DOHH2 (cell line): ENCODE measurements at regions not wholly inside any gene's neighbourhood (a gene's known extent, or its start where the extent isn't known, plus 50 kb on each side); places are given as distances from the start of the nearest gene placed in this dataset.
"Not testable (repeated sequence)": the region's sequence is repeated elsewhere in the genome, so short reads cannot be mapped to it uniquely, and the experiment has no call there.

Experiments
- H3F3A ChIP-seq: fragments of 200-600 bp; sonication (generic), shearing (Covaris generic); 2 replicates; pipeline ENCODE4 v1.6.0; 2016; ENCODE audit warnings: antibody characterized with exemption, mild to moderate bottlenecking; ENCODE audit not compliant: control insufficient read depth, insufficient read depth
- H3K27ac ChIP-seq: fragments of 200-600 bp; sonication (generic); 2 replicates; pipeline ENCODE4 v1.5.1; 2014; ENCODE audit warnings: low read depth, mild to moderate bottlenecking, low read length, moderate library complexity
- H3K27me3 ChIP-seq: fragments of 200-600 bp; sonication (generic); 2 replicates; pipeline ENCODE4 v1.6.1; 2014; ENCODE audit warnings: mild to moderate bottlenecking, low read length, mixed read lengths; ENCODE audit not compliant: control insufficient read depth
- H3K36me3 ChIP-seq: fragments of 200-600 bp; sonication (generic); 2 replicates; pipeline ENCODE4 v1.6.1; 2014; ENCODE audit warnings: mild to moderate bottlenecking, low read length, moderate library complexity, mixed read lengths; ENCODE audit not compliant: control insufficient read depth
- H3K4me1 ChIP-seq: fragments of 200-600 bp; sonication (generic); 2 replicates; pipeline ENCODE4 v1.6.1; 2014; ENCODE audit warnings: mild to moderate bottlenecking, low read length, mixed read lengths; ENCODE audit not compliant: control insufficient read depth
- H3K4me2 ChIP-seq: fragments of 200-600 bp; sonication (generic); 2 replicates; pipeline ENCODE4 v1.6.0; 2014; ENCODE audit warnings: mild to moderate bottlenecking, low read length, moderate library complexity
- H3K4me3 ChIP-seq: fragments of 200-600 bp; sonication (generic); 2 replicates; pipeline ENCODE4 v1.5.1; 2014; ENCODE audit warnings: mild to moderate bottlenecking, low read length, mixed read lengths
- H3K79me2 ChIP-seq: fragments of 200-600 bp; sonication (generic); 2 replicates; pipeline ENCODE4 v1.6.1; 2014; ENCODE audit warnings: mild to moderate bottlenecking, low read length, mixed read lengths; ENCODE audit not compliant: control insufficient read depth
- H3K9me2 ChIP-seq: fragments of 200-600 bp; sonication (generic); replicated peaks from 2 replicates; pipeline ENCODE4 v1.6.1; 2014; ENCODE audit warnings: mild to moderate bottlenecking, low read length, mixed read lengths; ENCODE audit not compliant: control insufficient read depth
- H3K9me3 ChIP-seq: fragments of 200-600 bp; sonication (generic); 2 replicates; pipeline ENCODE4 v1.6.1; 2014; ENCODE audit warnings: antibody characterized with exemption, low read length, mixed read lengths; ENCODE audit not compliant: control insufficient read depth, insufficient read depth
- H4K20me1 ChIP-seq: fragments of 200-600 bp; sonication (generic); 2 replicates; pipeline ENCODE4 v1.6.0; 2014; ENCODE audit warnings: low read depth, mild to moderate bottlenecking, antibody characterized with exemption, low read length, moderate library complexity; ENCODE audit not compliant: control insufficient read depth, insufficient read depth
- CTCF ChIP-seq: fragments of 200-600 bp; sonication (generic); IDR thresholded peaks from one replicate; pipeline ENCODE4 v1.5.1; 2014; ENCODE audit warnings: antibody characterized with exemption, mild to moderate bottlenecking, low read depth, low read length; ENCODE audit not compliant: poor library complexity, severe bottlenecking
- EZH2phosphoT487 ChIP-seq: fragments of 200-600 bp; sonication (generic); IDR thresholded peaks from 2 replicates; pipeline ENCODE4 v1.6.1; 2017; ENCODE audit warnings: borderline replicate concordance, mild to moderate bottlenecking, antibody characterized with exemption, low read length, moderate library complexity, mixed read lengths

GRCh38 chr12:34108967-34109366 lies 86.7 kb downstream of the ALG10 start:
- no peaks in the 10 kb centered on the region for H3K79me2 ChIP-seq
- no peaks in the 10 kb centered on the region for H3K4me1 ChIP-seq
- H3K9me3 ChIP-seq: peaks cover 11% of the 10 kb centered on the region; the same call in 1 of the 2 replicates
- TF ChIP-seq CTCF (no peak), EZH2phosphoT487 (no peak)
- H3K4me2 ChIP-seq: no peak overlapping the region
- no peak overlapping the region for H3K27ac ChIP-seq
- no peaks in the 10 kb centered on the region for H3K36me3 ChIP-seq
- H3K4me3 ChIP-seq: no peak overlapping the region
- H3K9me2 ChIP-seq: no peaks in the 10 kb centered on the region
- no peaks in the 10 kb centered on the region for H3K27me3 ChIP-seq
- no peaks in the 10 kb centered on the region for H4K20me1 ChIP-seq
- no peaks in the 10 kb centered on the region for H3F3A ChIP-seq

DNA sequence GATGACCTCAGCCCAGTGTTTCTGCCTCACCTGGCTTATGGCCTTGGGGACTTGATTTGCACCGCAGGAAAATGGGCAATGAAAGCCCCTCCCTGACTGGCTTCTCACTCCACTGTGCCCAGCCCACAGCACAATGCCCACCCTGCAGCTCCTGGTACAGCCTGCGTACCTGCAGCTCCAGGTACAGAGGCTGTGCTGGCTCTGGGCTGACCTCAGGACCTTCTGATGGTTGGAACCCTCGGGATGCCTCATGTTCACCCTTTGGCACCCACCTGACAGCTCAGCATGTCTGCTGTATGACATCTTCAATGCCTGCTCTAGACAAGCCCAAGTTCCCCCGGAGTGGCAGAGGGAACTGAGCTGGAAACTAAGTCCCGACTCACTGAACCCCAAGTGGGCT lies 87.1 kb downstream of the ALG10 start:
- Histone ChIP-seq H3F3A (no peaks in the 10 kb centered on the region), H3K27me3 (no peaks in the 10 kb centered on the region), H3K4me1 (no peaks in the 10 kb centered on the region), H3K4me2 (no peak overlapping the region), H4K20me1 (no peaks in the 10 kb centered on the region), H3K79me2 (no peaks in the 10 kb centered on the region), H3K4me3 (no peak overlapping the region), H3K27ac (no peak overlapping the region), H3K9me2 (no peaks in the 10 kb centered on the region), H3K9me3 (peaks cover 11% of the 10 kb centered on the region; the same call in 1 of the 2 replicates), H3K36me3 (no peaks in the 10 kb centered on the region)
- TF ChIP-seq CTCF (no peak), EZH2phosphoT487 (no peak)

- H4K20me1 ChIP-seq, H3F3A ChIP-seq, H3K9me2 ChIP-seq, H3K4me3 ChIP-seq, H3K36me3 ChIP-seq, H3K4me1 ChIP-seq, H3K27me3 ChIP-seq, H3K79me2 ChIP-seq, H3K27ac ChIP-seq, H3K4me2 ChIP-seq: not testable (repeated sequence)
- peaks cover 11% of the 10 kb centered on the region; the same call in 1 of the 2 replicates for H3K9me3 ChIP-seq
These were observed 87.7 kb downstream of the ALG10 start for GRCh38 chr12:34109909-34110531.

DNA sequence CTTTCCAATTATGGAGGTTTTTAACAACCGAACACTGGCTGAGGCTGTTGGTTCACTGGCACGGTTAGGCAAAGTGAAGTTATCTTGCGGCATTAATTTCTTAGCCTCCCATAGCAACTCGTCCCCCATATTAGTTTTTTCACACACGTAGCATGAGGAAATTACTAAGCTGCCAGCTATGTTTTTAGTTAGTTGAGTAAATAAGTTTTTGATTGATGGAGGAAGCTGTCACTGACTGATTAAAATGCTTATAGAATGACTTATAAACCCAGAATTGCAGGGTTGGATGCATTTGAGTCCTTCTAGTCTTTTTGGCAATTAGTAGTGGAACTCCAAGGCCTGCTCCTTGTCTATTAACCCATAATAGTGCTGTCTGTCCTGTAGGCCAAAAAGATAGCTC lies 97.1 kb downstream of the ALG10 start:
- TF ChIP-seq EZH2phosphoT487: no peak
- TF ChIP-seq CTCF: no peak
- Histone ChIP-seq H3K4me3 (no peak overlapping the region), H4K20me1 (no peaks in the 10 kb centered on the region), H3K79me2 (no peaks in the 10 kb centered on the region), H3K4me1 (no peaks in the 10 kb centered on the region), H3K9me2 (no peaks in the 10 kb centered on the region), H3K27ac (no peak overlapping the region), H3K4me2 (no peak overlapping the region), H3K27me3 (no peaks in the 10 kb centered on the region), H3K9me3 (no peaks in the 10 kb centered on the region), H3F3A (no peaks in the 10 kb centered on the region), H3K36me3 (no peaks in the 10 kb centered on the region)
